Skin epidermis (tissue), 12 donors: ENCODE measurements at regions not wholly inside any gene's neighbourhood (a gene's known extent, or its start where the extent isn't known, plus 50 kb on each side); places are given as distances from the start of the nearest gene placed in this dataset.
A peak's percentile ranks its signal among the peaks of the same experiment; 100 is the strongest.

Source experiments
- H3K27ac ChIP-seq, 21 experiments: fragments of 200-600 bp; sonication (generic) in 11 of 21; one replicate each; pipeline ENCODE4 v1.5.0; 2020; ENCODE audit warnings: mild to moderate bottlenecking in 3 of 21, inconsistent platforms in 2 of 21, moderate library complexity in 2 of 21
- H3K4me3 ChIP-seq, 7 experiments: fragments of 200-600 bp; sonication (generic) in 2 of 7; one replicate each; pipeline ENCODE4 v1.5.0; 2020; ENCODE audit warnings: inconsistent platforms in 2 of 7, mild to moderate bottlenecking in 2 of 7, moderate library complexity in 1 of 7

GRCh38 chr4:38189445-38189844, 229.2 kb downstream of the PTTG2 start:
- Histone ChIP-seq H3K27ac (no peak overlapping the region), H3K4me3 (no peak overlapping the region)

- no peak overlapping the region for H3K4me3 ChIP-seq
- H3K27ac ChIP-seq = peak overlapping the region in 1 of 21 experiments; percentile 15
These were observed 230.6 kb downstream of the PTTG2 start for GRCh38 chr4:38190717-38191178.

- H3K4me3 ChIP-seq = no peak overlapping the region
- H3K27ac ChIP-seq = peak overlapping the region in 3 of 21 experiments; percentile 31 to 38 (median 31)
These were observed 232.3 kb downstream of the PTTG2 start for GRCh38 chr4:38192516-38192915.

- H3K27ac ChIP-seq = peak overlapping the region in 2 of 21 experiments; percentile 31
- H3K4me3 ChIP-seq = no peak overlapping the region
These were observed 233.2 kb downstream of the PTTG2 start for GRCh38 chr4:38193236-38193863.

- H3K27ac ChIP-seq = no peak overlapping the region
- no peak overlapping the region for H3K4me3 ChIP-seq
These were observed 233.9 kb downstream of the PTTG2 start for GRCh38 chr4:38194047-38194602.

GRCh38 chr4:38195486-38195885, 235.3 kb downstream of the PTTG2 start:
- Histone ChIP-seq H3K27ac (no peak overlapping the region), H3K4me3 (no peak overlapping the region)

GRCh38 chr4:38195911-38196310, 235.7 kb downstream of the PTTG2 start:
- Histone ChIP-seq H3K4me3 (no peak overlapping the region), H3K27ac (no peak overlapping the region)

GRCh38 chr4:38202242-38202641, 242.0 kb downstream of the PTTG2 start:
- no peak overlapping the region for H3K4me3 ChIP-seq
- H3K27ac ChIP-seq = no peak overlapping the region

GRCh38 chr4:38203609-38204008, 243.4 kb downstream of the PTTG2 start:
- no peak overlapping the region for H3K27ac ChIP-seq
- no peak overlapping the region for H3K4me3 ChIP-seq

GRCh38 chr4:38204339-38205035, 244.3 kb downstream of the PTTG2 start:
- H3K27ac ChIP-seq = no peak overlapping the region

GRCh38 chr4:38205261-38205660, 245.1 kb downstream of the PTTG2 start:
- no peak overlapping the region for H3K4me3 ChIP-seq
- H3K27ac ChIP-seq = no peak overlapping the region

More at GRCh38 chr4:38204339-38205035, 244.3 kb downstream of the PTTG2 start:
- no peak overlapping the region for H3K4me3 ChIP-seq

GRCh38 chr4:38207110-38207457, 246.9 kb downstream of the PTTG2 start:
- Histone ChIP-seq H3K27ac (no peak overlapping the region), H3K4me3 (no peak overlapping the region)

- Histone ChIP-seq H3K4me3 (no peak overlapping the region), H3K27ac (no peak overlapping the region)
These were observed 249.5 kb downstream of the PTTG2 start for GRCh38 chr4:38209654-38210053.

GRCh38 chr4:38210396-38211114, 250.4 kb downstream of the PTTG2 start:
- Histone ChIP-seq H3K4me3 (no peak overlapping the region), H3K27ac (peak overlapping the region in 3 of 21 experiments; percentile 21 to 63 (median 47))

- no peak overlapping the region for H3K4me3 ChIP-seq
- H3K27ac ChIP-seq = peak overlapping the region in 6 of 21 experiments; percentile 12 to 63 (median 48)
These were observed 251.7 kb downstream of the PTTG2 start for GRCh38 chr4:38211885-38212284.

GRCh38 chr4:38213083-38213805, 253.0 kb downstream of the PTTG2 start:
- H3K4me3 ChIP-seq = no peak overlapping the region
- H3K27ac ChIP-seq = peak overlapping the region in 1 of 21 experiments; percentile 58

GRCh38 chr4:38222892-38223291, 262.7 kb downstream of the PTTG2 start:
- Histone ChIP-seq H3K27ac (peak overlapping the region in 2 of 21 experiments; percentile 1 to 12), H3K4me3 (no peak overlapping the region)

- Histone ChIP-seq H3K4me3 (no peak overlapping the region), H3K27ac (peak overlapping the region in 2 of 21 experiments; percentile 12 to 26)
These were observed 263.1 kb downstream of the PTTG2 start for GRCh38 chr4:38223306-38223705.

GRCh38 chr4:38223782-38224236, 263.6 kb downstream of the PTTG2 start:
- Histone ChIP-seq H3K4me3 (no peak overlapping the region), H3K27ac (peak overlapping the region in 3 of 21 experiments; percentile 26 to 35 (median 34))

GRCh38 chr4:38224850-38225249, 264.7 kb downstream of the PTTG2 start:
- no peak overlapping the region for H3K4me3 ChIP-seq
- H3K27ac ChIP-seq = no peak overlapping the region
